K562 (cell line): ENCODE measurements at regions not wholly inside any gene's neighbourhood (a gene's known extent, or its start where the extent isn't known, plus 50 kb on each side); places are given as distances from the start of the nearest gene placed in this dataset.

Experiments used
- BHLHE40 ChIP-seq: IDR thresholded peaks from 2 replicates; pipeline ENCODE4 v1.6.1; 2011; ENCODE audit warnings: low read length, improper control_type of control experiment
- CTCF ChIP-seq, 3 experiments: IDR thresholded peaks in 2 of 3; conservative IDR thresholded peaks in 1 of 3; 2 replicates each; pipeline ENCODE4 v1.5.1; 2011 to 2012; ENCODE audit warnings: low read length in 3 of 3, mild to moderate bottlenecking in 3 of 3, control low read depth in 2 of 3, improper control_type of control experiment in 1 of 3, inconsistent platforms in 1 of 3, low read depth in 1 of 3, mixed read lengths in 1 of 3, moderate library complexity in 1 of 3; ENCODE audit not compliant: insufficient read depth in 2 of 3
- ETV6 ChIP-seq, 3 experiments: fragments of 150-350 bp in 1 of 3; sonication (generic) in 1 of 3; formaldehyde crosslinking in 1 of 3; IDR thresholded peaks; 2 replicates each; pipeline versions ENCODE4 v1.6.1 to v1.8.0; 2014 to 2022; ENCODE audit warnings: borderline replicate concordance in 2 of 3, low read depth in 2 of 3, antibody characterized with exemption in 1 of 3, low read length in 1 of 3, mild to moderate bottlenecking in 1 of 3, missing genetic modification reagents in 1 of 3
- KAT7 ChIP-seq: sonication (generic); formaldehyde crosslinking; IDR thresholded peaks from 2 replicates; pipeline ENCODE4 v1.8.0; 2022; ENCODE audit warnings: missing genetic modification reagents, mild to moderate bottlenecking, borderline replicate concordance
- NFATC3 ChIP-seq: fragments of 450-650 bp; IDR thresholded peaks from 2 replicates; pipeline ENCODE4 v1.6.1; 2017; ENCODE audit warnings: mild to moderate bottlenecking
- POLR2A ChIP-seq: fragments of 450-650 bp; conservative IDR thresholded peaks from 2 replicates; pipeline ENCODE4 v1.6.1; 2016
- ZEB2 ChIP-seq: fragments of 450-650 bp; IDR thresholded peaks from 2 replicates; pipeline ENCODE4 v1.6.1; 2016
- TF ChIP-seq, protein P1 (sequence below), 2 experiments: fragments of 450-650 bp in 1 of 2; sonication (generic) in 1 of 2; formaldehyde crosslinking; conservative IDR thresholded peaks; 2 replicates each; pipeline versions ENCODE4 v1.4.0 to v1.8.1; 2020 to 2022; ENCODE audit warnings: mild to moderate bottlenecking in 1 of 2, missing genetic modification reagents in 1 of 2
- TF ChIP-seq, protein P2 (sequence below): fragments of 450-650 bp; formaldehyde crosslinking; IDR thresholded peaks from 2 replicates; pipeline ENCODE4 v1.4.0; 2020; ENCODE audit warnings: mild to moderate bottlenecking, mixed read lengths
- TF ChIP-seq, protein P3 (sequence below), 2 experiments: IDR thresholded peaks; 2 replicates each; pipeline ENCODE4 v1.6.1; 2011; ENCODE audit warnings: borderline replicate concordance in 1 of 2, control low read depth in 1 of 2, low read depth in 1 of 2, low read length in 1 of 2, mild to moderate bottlenecking in 1 of 2, mixed read lengths in 1 of 2, moderate library complexity in 1 of 2; ENCODE audit not compliant: insufficient read depth in 1 of 2, insufficient read length in 1 of 2, poor library complexity in 1 of 2, severe bottlenecking in 1 of 2; ENCODE audit errors: extremely low read depth in 1 of 2

DNA sequence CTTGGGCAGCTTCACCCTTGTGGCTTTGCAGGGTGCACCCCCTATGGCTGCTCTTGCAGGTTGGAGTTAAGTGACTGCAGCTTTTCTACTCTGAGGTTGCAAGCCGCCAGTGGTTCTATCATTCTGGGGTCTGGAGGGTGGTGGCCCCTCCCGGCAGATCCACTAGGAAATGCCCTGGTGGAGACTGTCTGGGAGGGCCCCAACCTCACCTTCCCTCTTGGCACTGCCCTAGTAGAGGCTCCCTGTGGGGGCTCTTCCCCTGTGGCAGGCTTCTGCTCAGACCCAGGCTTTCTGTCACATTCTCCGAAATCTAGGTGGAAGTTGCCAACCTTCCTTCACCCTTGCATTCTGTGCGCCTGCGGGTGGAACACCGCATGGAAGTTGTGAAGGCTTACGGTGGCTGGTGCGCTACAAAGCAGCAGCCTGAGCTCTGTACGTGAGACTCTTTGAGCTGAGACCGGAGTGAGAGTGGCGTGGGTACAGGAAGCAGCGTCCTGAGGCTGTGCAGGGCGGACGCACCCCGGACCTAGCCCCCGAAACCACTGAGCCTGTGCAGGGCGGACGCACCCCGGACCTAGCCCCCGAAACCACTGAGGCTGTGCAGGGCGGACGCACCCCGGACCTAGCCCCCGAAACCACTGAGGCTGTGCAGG lies 626.7 kb upstream of the FRG1 start:
- TF ChIP-seq ETV6 (IDR thresholded peaks at IDR 0.05; ENCODE audit: borderline replicate concordance in 1 of 2, low read depth in 2 of 2, low read length in 1 of 2) (no peak), ETV6 (CRISPR knock-in tag; IDR thresholded peaks at IDR 0.05; ENCODE audit: borderline replicate concordance) (no peak), ZEB2 (no peak), KAT7 (CRISPR knock-in tag) (no peak), CTCF (IDR thresholded peaks at IDR 0.05 in 2 of 3, conservative IDR thresholded peaks at IDR 0.05 in 1 of 3; ENCODE audit: insufficient read depth in 2 of 3, low read depth in 1 of 3, low read length in 3 of 3) (no peak), POLR2A (no peak), BHLHE40 (no peak), NFATC3 (no peak)
- TF ChIP-seq, protein P1, sequence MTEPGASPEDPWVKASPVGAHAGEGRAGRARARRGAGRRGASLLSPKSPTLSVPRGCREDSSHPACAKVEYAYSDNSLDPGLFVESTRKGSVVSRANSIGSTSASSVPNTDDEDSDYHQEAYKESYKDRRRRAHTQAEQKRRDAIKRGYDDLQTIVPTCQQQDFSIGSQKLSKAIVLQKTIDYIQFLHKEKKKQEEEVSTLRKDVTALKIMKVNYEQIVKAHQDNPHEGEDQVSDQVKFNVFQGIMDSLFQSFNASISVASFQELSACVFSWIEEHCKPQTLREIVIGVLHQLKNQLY (CRISPR knock-in tag; conservative IDR thresholded peaks at IDR 0.05), result no peak
- TF ChIP-seq, protein P2, sequence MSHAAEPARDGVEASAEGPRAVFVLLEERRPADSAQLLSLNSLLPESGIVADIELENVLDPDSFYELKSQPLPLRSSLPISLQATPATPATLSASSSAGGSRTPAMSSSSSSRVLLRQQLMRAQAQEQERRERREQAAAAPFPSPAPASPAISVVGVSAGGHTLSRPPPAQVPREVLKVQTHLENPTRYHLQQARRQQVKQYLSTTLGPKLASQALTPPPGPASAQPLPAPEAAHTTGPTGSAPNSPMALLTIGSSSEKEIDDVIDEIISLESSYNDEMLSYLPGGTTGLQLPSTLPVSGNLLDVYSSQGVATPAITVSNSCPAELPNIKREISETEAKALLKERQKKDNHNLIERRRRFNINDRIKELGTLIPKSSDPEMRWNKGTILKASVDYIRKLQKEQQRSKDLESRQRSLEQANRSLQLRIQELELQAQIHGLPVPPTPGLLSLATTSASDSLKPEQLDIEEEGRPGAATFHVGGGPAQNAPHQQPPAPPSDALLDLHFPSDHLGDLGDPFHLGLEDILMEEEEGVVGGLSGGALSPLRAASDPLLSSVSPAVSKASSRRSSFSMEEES (CRISPR knock-in tag), result no peak
- TF ChIP-seq, protein P3, sequence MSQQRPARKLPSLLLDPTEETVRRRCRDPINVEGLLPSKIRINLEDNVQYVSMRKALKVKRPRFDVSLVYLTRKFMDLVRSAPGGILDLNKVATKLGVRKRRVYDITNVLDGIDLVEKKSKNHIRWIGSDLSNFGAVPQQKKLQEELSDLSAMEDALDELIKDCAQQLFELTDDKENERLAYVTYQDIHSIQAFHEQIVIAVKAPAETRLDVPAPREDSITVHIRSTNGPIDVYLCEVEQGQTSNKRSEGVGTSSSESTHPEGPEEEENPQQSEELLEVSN (IDR thresholded peaks at IDR 0.05; ENCODE audit: borderline replicate concordance in 1 of 2, extremely low read depth in 1 of 2, insufficient read depth in 1 of 2, insufficient read length in 1 of 2, low read depth in 1 of 2, low read length in 1 of 2, poor library complexity in 1 of 2, severe bottlenecking in 1 of 2), result no peak
